ENCODE measurements at regions not wholly inside any gene's neighbourhood (a gene's known extent, or its start where the extent isn't known, plus 50 kb on each side); places are given as distances from the start of the nearest gene placed in this dataset.

- no peak overlapping the region for H3K4me2 ChIP-seq (ENCODE audit: low read depth, low read length)
- H4K20me1 ChIP-seq (ENCODE audit: insufficient read depth, low read length): no peaks in the 10 kb centered on the region
- H3K79me2 ChIP-seq (ENCODE audit: low read length): no peaks in the 10 kb centered on the region
- no peaks in the 10 kb centered on the region for H3K4me1 ChIP-seq (ENCODE audit: low read length)
- DNase-seq: no peak
- H3K27ac ChIP-seq (ENCODE audit: low read length): no peak overlapping the region
- no peaks in the 10 kb centered on the region for H3K36me3 ChIP-seq (replicated peaks; ENCODE audit: insufficient read depth, low read length)
- TF ChIP-seq CTCF (IDR thresholded peaks at IDR 0.05; ENCODE audit: low read length): no peak
- TF ChIP-seq EZH2 (optimal IDR thresholded peaks at IDR 0.05; ENCODE audit: low read depth, low read length): no peak
- no peak for TF ChIP-seq EZH2phosphoT487 (IDR thresholded peaks at IDR 0.05; ENCODE audit: low read length)
- no peaks in the 10 kb centered on the region for H3K27me3 ChIP-seq (replicated peaks; ENCODE audit: insufficient read depth, low read length)
- H3F3A ChIP-seq (ENCODE audit: insufficient read depth, low read length): no peaks in the 10 kb centered on the region
- H3K9me3 ChIP-seq (replicated peaks; ENCODE audit: insufficient read depth, low read length): no peaks in the 10 kb centered on the region
- no peak overlapping the region for H3K4me3 ChIP-seq (ENCODE audit: low read length)
- H3K9ac ChIP-seq (ENCODE audit: low read length): no peak overlapping the region
- H2AFZ ChIP-seq (ENCODE audit: low read length): no peak overlapping the region
- H3K9me2 ChIP-seq (replicated peaks; ENCODE audit: insufficient read depth, low read length): no peaks in the 10 kb centered on the region
These were observed 372.1 kb upstream of the RUNX1 start for GRCh38 chr21:35421221-35421620.

- Histone ChIP-seq H2AFZ (ENCODE audit: low read length) (no peak overlapping the region), H3K79me2 (ENCODE audit: low read length) (no peaks in the 10 kb centered on the region), H3K9ac (ENCODE audit: low read length) (no peak overlapping the region), H3K27ac (ENCODE audit: low read length) (no peak overlapping the region), H3K4me1 (ENCODE audit: low read length) (no peaks in the 10 kb centered on the region), H3K4me2 (ENCODE audit: low read depth, low read length) (no peak overlapping the region), H3K9me3 (replicated peaks; ENCODE audit: insufficient read depth, low read length) (no peaks in the 10 kb centered on the region), H4K20me1 (ENCODE audit: insufficient read depth, low read length) (no peaks in the 10 kb centered on the region), H3F3A (ENCODE audit: insufficient read depth, low read length) (no peaks in the 10 kb centered on the region), H3K36me3 (replicated peaks; ENCODE audit: insufficient read depth, low read length) (no peaks in the 10 kb centered on the region), H3K9me2 (replicated peaks; ENCODE audit: insufficient read depth, low read length) (no peaks in the 10 kb centered on the region), H3K4me3 (ENCODE audit: low read length) (no peak overlapping the region), H3K27me3 (replicated peaks; ENCODE audit: insufficient read depth, low read length) (no peaks in the 10 kb centered on the region)
- no peak for DNase-seq
- no peak for TF ChIP-seq CTCF (IDR thresholded peaks at IDR 0.05; ENCODE audit: low read length)
- no peak for TF ChIP-seq EZH2phosphoT487 (IDR thresholded peaks at IDR 0.05; ENCODE audit: low read length)
- TF ChIP-seq EZH2 (optimal IDR thresholded peaks at IDR 0.05; ENCODE audit: low read depth, low read length): no peak
These were observed 371.6 kb upstream of the RUNX1 start for GRCh38 chr21:35420656-35421055.

- H3K4me2 ChIP-seq (ENCODE audit: low read depth, low read length): no peak overlapping the region
- H4K20me1 ChIP-seq (ENCODE audit: insufficient read depth, low read length): no peaks in the 10 kb centered on the region
- H3K9me2 ChIP-seq (replicated peaks; ENCODE audit: insufficient read depth, low read length): no peaks in the 10 kb centered on the region
- H3K9ac ChIP-seq (ENCODE audit: low read length): no peak overlapping the region
- no peaks in the 10 kb centered on the region for H3K27me3 ChIP-seq (replicated peaks; ENCODE audit: insufficient read depth, low read length)
- H3K9me3 ChIP-seq (replicated peaks; ENCODE audit: insufficient read depth, low read length): no peaks in the 10 kb centered on the region
- no peak overlapping the region for H3K4me3 ChIP-seq (ENCODE audit: low read length)
- DNase-seq: no peak
- no peak overlapping the region for H3K27ac ChIP-seq (ENCODE audit: low read length)
- H3K4me1 ChIP-seq (ENCODE audit: low read length): no peaks in the 10 kb centered on the region
- H3K36me3 ChIP-seq (replicated peaks; ENCODE audit: insufficient read depth, low read length): no peaks in the 10 kb centered on the region
- no peaks in the 10 kb centered on the region for H3K79me2 ChIP-seq (ENCODE audit: low read length)
- H2AFZ ChIP-seq (ENCODE audit: low read length): no peak overlapping the region
- TF ChIP-seq EZH2phosphoT487 (IDR thresholded peaks at IDR 0.05; ENCODE audit: low read length) (no peak), EZH2 (optimal IDR thresholded peaks at IDR 0.05; ENCODE audit: low read depth, low read length) (no peak), CTCF (IDR thresholded peaks at IDR 0.05; ENCODE audit: low read length) (no peak)
- no peaks in the 10 kb centered on the region for H3F3A ChIP-seq (ENCODE audit: insufficient read depth, low read length)
These were observed 368.7 kb upstream of the RUNX1 start for GRCh38 chr21:35417762-35418161.
